NCI-H1694 treated with DMSO at 0.1 percent for 48 hours (cell line): ENCODE measurements at regions not wholly inside any gene's neighbourhood (a gene's known extent, or its start where the extent isn't known, plus 50 kb on each side); places are given as distances from the start of the nearest gene placed in this dataset.

Source experiments
- DNase-seq: peaks from one replicate; lab custom pipeline; 2025; lab: John Stamatoyannopoulos, UW

DNA sequence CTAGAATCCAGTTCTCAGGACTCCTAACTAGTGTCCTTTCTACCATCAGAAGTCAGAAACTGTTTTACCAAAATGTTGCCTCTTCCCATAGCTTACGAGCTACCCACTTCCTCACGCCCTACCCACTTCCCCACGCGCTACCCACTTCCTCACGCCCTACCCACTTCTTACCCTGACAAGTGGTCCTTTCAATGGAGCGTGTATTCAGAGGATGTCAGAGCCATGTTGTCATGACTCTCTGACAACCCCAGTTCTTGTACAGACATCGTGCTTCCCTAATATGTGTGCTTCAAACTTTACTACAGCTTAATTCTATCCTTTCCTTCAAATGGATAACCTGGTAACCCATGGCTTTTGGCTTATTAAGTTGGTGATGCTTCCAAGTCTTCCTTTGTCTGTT lies 84.8 kb upstream of the PHF14 start:
- DNase-seq, result no peak

DNA sequence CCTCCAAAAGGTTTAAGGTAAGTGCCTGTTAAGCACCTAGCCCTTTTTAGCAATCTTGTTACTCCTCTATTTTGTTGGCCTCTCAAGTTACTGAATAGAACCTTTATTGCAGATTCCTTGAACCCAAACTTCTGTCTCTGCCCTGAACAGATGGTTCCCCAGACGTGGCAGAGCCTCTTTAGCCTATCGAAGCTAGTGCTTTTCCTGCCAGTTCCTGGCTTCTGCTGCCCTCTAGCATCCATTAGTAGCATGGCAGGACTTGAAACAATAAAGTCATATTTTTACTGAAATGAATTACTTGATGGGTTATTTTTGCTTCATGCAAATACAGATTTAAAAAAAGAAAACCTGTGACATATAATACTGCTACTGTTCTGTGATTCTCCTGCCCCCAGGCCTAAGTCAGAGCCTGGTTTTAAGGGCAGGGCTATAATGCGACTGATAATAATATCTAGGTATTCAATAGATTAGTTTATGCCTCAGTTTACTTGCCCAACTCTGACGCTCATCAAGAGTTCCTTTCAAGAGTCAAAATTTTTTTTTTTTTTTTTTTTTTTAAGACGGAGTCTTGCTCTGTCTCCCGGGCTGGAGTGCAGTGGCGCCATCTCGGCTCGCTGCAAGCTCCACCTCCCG lies 84.3 kb upstream of the PHF14 start:
- DNase-seq, result peak; percentile 90

DNA sequence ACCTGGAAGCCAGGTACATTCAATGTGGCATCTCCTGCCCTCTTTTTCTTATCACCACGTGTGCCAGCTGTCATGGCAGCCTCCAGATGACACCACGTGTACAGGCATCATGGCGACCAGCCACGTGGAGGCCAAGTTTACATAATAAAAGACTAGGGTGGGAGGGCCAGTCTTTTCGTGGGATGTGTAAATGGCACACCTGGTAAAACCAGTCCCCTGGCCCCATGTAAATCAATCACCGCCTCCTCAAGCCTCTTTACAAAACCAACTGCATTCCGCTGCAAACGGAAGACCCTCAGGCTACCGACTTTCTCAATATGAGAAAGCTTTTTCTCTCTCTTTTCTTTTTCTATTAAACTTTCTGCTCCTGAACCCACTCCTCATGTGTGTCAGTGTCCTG lies 65.1 kb upstream of the PHF14 start:
- DNase-seq, result no peak

DNA sequence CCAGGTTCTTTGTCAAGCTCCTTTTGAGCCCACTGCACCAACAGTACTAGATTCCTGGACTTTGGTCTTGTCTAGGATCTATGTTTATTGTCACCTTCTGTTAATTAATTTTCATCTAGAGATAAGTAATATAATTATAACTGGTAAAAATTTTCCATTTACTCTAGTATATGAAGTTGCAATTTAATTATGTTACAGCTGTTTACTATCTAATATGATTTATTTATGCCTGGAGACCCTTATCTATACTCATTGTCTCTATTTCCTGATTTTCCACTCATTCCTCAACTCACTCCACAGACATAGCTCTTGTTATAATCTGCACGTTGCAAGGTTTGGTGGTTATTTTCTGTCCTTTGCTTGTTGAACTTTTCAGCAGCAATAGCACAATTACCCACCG lies 63.2 kb upstream of the PHF14 start:
- DNase-seq, result no peak

- DNase-seq, result no peak
Measured at GRCh38 chr7:10912077-10912476, 61.6 kb upstream of the PHF14 start.

DNA sequence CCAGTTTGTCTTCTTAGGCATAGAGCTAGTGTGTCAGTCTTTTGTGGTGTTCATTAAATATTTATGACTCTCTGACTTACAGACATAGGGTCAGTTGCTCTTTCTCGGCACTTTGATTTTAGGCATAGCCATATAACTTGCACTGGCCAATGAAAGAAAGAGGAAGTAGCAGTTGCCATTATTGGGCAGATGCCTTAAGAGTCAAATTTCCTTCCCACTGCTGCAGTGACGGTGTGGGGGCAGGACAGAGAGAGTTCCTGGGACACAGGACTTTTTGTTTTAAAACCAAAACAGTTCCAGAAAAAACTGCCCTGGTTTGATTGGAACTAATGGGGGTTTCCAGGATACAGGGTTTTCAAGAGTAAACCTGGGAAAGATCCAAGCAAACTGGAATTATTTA lies 60.2 kb upstream of the PHF14 start:
- DNase-seq, result no peak

- DNase-seq, result no peak
Measured at GRCh38 chr7:10918093-10918590, 55.5 kb upstream of the PHF14 start.

DNA sequence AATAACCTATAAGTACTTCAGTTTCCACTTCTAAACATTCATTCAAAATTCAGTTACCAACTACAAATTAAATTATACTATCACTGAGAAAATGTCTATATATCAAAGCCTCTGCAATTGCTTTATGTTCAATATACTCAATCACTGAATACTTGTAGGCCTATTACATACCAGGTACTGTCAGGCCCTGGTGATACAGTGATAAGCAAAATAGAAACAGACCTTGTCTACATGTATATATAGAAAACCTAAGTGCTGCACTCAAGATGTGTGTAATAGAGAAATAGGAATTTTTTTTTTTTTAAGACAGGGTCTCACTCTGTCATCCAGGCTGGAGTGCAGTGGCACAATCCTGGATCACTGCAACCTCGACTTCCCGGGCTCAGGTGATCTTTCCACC lies 53.7 kb upstream of the PHF14 start:
- no peak for DNase-seq
